Hepatocyte (in vitro differentiated cells): ENCODE measurements at regions not wholly inside any gene's neighbourhood (a gene's known extent, or its start where the extent isn't known, plus 50 kb on each side); places are given as distances from the start of the nearest gene placed in this dataset.
A peak's percentile ranks its signal among the peaks of the same experiment; 100 is the strongest.

Source experiments
- DNase-seq: peaks from one replicate; pipeline ENCODE4 v3.0.0-alpha.2; 2016; ENCODE audit warnings: low spot score
- H2AFZ ChIP-seq: fragments of 200-600 bp; sonication (generic); 2 replicates; pipeline ENCODE4 v1.6.0; 2016; ENCODE audit warnings: antibody characterized with exemption, mild to moderate bottlenecking
- H3K27ac ChIP-seq: fragments of 200-600 bp; sonication (generic); 2 replicates; pipeline ENCODE4 v1.5.1; 2016; ENCODE audit warnings: mild to moderate bottlenecking
- H3K27me3 ChIP-seq: fragments of 200-600 bp; sonication (generic); 2 replicates; pipeline ENCODE4 v1.6.1; 2016
- H3K36me3 ChIP-seq: fragments of 200-600 bp; sonication (generic); replicated peaks from 2 replicates; pipeline ENCODE4 v1.5.1; 2016; ENCODE audit warnings: low read depth; ENCODE audit not compliant: insufficient read depth
- H3K4me1 ChIP-seq: fragments of 200-600 bp; sonication (generic); 2 replicates; pipeline ENCODE4 v1.5.1; 2016; ENCODE audit warnings: mild to moderate bottlenecking, moderate library complexity; ENCODE audit not compliant: insufficient read depth
- H3K4me2 ChIP-seq: fragments of 200-600 bp; sonication (generic); 2 replicates; pipeline ENCODE4 v1.6.0; 2016
- H3K4me3 ChIP-seq: fragments of 200-600 bp; sonication (generic); 2 replicates; pipeline ENCODE4 v1.5.1; 2016; ENCODE audit warnings: mild to moderate bottlenecking
- H3K79me2 ChIP-seq: fragments of 200-600 bp; sonication (generic); 2 replicates; pipeline ENCODE4 v1.6.0; 2017; ENCODE audit warnings: mild to moderate bottlenecking
- H3K9me2 ChIP-seq: fragments of 200-600 bp; sonication (generic); replicated peaks from 2 replicates; pipeline ENCODE4 v1.6.0; 2017; ENCODE audit warnings: mild to moderate bottlenecking; ENCODE audit not compliant: insufficient read depth
- H3K9me3 ChIP-seq: fragments of 200-600 bp; sonication (generic); 2 replicates; pipeline ENCODE4 v1.5.1; 2016; ENCODE audit warnings: low read depth, mild to moderate bottlenecking
- H4K20me1 ChIP-seq: fragments of 200-600 bp; sonication (generic); 2 replicates; pipeline ENCODE4 v1.6.0; 2016; ENCODE audit warnings: mild to moderate bottlenecking; ENCODE audit not compliant: insufficient read depth, poor library complexity, severe bottlenecking
- EZH2 ChIP-seq: fragments of 200-600 bp; sonication (generic); IDR thresholded peaks from 2 replicates; pipeline ENCODE4 v1.6.1; 2016; ENCODE audit warnings: antibody characterized with exemption, mild to moderate bottlenecking, borderline replicate concordance
- EZH2phosphoT487 ChIP-seq: fragments of 200-600 bp; sonication (generic); IDR thresholded peaks from one replicate; pipeline ENCODE4 v1.6.1; 2018; ENCODE audit warnings: antibody characterized with exemption, mild to moderate bottlenecking, low read depth, moderate library complexity; ENCODE audit not compliant: unreplicated experiment, severe bottlenecking
- WGBS: methylation state at CpG from one replicate; pipeline ENCODE4 v1.1.6; 2016; ENCODE audit warnings: low lambda C conversion rate; ENCODE audit errors: missing lambda C conversion rate; 5-methylcytosine and 5-hydroxymethylcytosine counted together
- TF ChIP-seq, protein P1 (sequence below): fragments of 200-600 bp; sonication (generic); IDR thresholded peaks from 2 replicates; pipeline ENCODE4 v1.5.1; 2016; ENCODE audit warnings: antibody characterized with exemption, mild to moderate bottlenecking; ENCODE audit not compliant: poor library complexity

DNA sequence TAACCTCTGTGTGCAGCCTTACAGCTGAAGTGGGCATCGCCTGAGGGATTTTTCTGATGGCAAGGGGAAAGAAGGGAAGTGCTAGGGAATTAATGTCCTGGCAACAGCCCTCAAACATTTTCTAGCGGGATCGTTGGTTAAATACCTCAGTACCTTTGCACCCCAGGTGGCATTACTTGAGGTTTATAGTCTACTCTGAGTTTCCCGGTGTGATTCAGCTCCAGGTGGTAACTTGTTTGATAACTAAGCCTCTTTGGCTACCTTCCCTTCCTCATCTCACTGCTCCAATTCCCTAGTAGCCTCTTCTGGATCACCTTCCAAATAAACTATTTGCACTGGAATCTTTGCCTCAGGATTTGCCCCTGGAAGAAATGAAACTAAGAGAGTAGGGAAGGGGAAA, 237.0 kb upstream of the SSTR1 start:
- Histone ChIP-seq H3K4me2 (no peak overlapping the region), H3K9me3 (no peaks in the 10 kb centered on the region), H3K79me2 (no peaks in the 10 kb centered on the region), H4K20me1 (no peaks in the 10 kb centered on the region), H3K4me1 (peaks cover 10% of the 10 kb centered on the region), H3K36me3 (no peaks in the 10 kb centered on the region), H2AFZ (no peak overlapping the region), H3K27ac (no peak overlapping the region), H3K27me3 (no peaks in the 10 kb centered on the region), H3K9me2 (no peaks in the 10 kb centered on the region), H3K4me3 (no peak overlapping the region)
- TF ChIP-seq, protein P1, sequence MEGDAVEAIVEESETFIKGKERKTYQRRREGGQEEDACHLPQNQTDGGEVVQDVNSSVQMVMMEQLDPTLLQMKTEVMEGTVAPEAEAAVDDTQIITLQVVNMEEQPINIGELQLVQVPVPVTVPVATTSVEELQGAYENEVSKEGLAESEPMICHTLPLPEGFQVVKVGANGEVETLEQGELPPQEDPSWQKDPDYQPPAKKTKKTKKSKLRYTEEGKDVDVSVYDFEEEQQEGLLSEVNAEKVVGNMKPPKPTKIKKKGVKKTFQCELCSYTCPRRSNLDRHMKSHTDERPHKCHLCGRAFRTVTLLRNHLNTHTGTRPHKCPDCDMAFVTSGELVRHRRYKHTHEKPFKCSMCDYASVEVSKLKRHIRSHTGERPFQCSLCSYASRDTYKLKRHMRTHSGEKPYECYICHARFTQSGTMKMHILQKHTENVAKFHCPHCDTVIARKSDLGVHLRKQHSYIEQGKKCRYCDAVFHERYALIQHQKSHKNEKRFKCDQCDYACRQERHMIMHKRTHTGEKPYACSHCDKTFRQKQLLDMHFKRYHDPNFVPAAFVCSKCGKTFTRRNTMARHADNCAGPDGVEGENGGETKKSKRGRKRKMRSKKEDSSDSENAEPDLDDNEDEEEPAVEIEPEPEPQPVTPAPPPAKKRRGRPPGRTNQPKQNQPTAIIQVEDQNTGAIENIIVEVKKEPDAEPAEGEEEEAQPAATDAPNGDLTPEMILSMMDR = no peak
- TF ChIP-seq EZH2 (no peak), EZH2phosphoT487 (no peak)
- 76% methylated on average over 4 of the region's 4 CpGs for WGBS
- no peak for DNase-seq

DNA sequence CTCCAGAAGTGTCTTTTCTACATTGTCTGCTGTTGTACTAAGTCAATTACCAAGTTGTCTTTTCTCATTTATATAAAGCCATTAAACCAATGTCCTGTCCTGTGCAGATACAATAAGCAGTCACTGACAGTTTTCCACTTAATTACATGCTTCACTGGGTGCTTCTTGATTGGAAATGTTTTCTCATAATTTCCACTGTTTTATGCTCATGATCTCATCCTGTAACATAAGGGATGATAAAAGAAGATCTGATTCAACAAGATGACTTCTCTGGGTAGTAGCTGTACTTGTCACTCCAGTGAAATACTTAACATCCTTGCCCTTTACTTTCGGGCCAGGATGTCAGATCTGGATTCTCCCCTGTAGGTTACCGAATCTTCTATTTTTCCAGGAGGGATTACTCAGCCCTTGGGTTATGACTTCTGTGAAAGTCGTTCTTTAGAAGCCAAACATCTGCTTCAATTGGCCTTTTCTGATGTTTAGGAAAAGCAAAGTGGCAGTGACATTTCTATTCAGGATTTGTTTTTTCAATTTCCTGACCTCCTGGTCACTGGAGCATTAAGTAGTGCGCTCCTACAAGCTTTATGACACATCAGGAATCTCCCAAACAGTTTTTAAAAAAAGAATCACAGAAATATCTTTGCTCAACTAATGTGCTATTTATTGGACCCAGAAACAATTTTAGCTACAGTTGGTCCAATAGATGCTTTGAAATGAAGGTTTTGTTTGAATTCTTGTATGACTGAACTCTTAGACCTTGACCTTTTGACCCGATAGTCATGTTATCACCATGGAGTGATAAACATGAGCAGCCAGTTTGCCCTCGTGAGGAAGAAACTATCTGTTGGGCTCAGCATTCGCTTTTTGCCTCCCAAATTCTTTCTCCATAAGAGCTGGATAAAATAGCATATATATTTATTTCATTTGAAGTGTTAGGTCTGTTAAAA, 234.5 kb upstream of the SSTR1 start:
- Histone ChIP-seq H3K36me3 (no peaks in the 10 kb centered on the region), H3K9me3 (no peaks in the 10 kb centered on the region), H3K4me2 (no peak overlapping the region), H3K9me2 (no peaks in the 10 kb centered on the region), H3K4me3 (no peak overlapping the region), H3K4me1 (peaks cover 10% of the 10 kb centered on the region), H2AFZ (no peak overlapping the region), H4K20me1 (no peaks in the 10 kb centered on the region), H3K27ac (no peak overlapping the region), H3K27me3 (no peaks in the 10 kb centered on the region), H3K79me2 (no peaks in the 10 kb centered on the region)
- WGBS = 64% methylated on average over 7 of the region's 7 CpGs
- DNase-seq = peak; percentile 15
- no peak for TF ChIP-seq EZH2
- TF ChIP-seq EZH2phosphoT487 = no peak
- TF ChIP-seq, protein P1 = no peak

DNA sequence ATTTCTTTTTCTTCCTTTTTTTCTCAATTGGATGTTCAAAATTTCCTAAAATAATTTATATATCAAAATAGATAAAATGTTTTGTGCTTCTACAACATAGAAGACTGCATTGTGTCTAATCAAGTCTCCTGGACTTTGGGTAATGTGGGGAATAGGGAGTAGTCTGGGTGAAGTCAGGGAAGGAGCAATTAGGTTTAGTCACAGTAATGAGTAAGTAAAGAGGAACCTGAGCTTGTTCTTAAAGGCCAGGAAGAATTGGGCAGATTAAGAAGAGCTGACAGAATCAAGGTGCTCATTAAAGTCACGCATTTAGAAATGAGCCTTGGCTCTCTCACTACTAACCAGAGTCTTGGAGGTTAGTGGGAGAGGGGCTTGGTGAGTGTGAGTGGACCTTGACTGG, 233.3 kb upstream of the SSTR1 start:
- TF ChIP-seq EZH2phosphoT487 = no peak
- TF ChIP-seq EZH2 = no peak
- TF ChIP-seq, protein P1 = no peak
- Histone ChIP-seq H3K4me3 (no peak overlapping the region), H3K27ac (no peak overlapping the region), H3K79me2 (no peaks in the 10 kb centered on the region), H3K9me2 (no peaks in the 10 kb centered on the region), H3K27me3 (no peaks in the 10 kb centered on the region), H3K4me1 (peaks cover 2% of the 10 kb centered on the region), H3K9me3 (no peaks in the 10 kb centered on the region), H4K20me1 (no peaks in the 10 kb centered on the region), H2AFZ (no peak overlapping the region), H3K4me2 (no peak overlapping the region), H3K36me3 (no peaks in the 10 kb centered on the region)
- no peak for DNase-seq
- WGBS = 89% methylated on average over 1 of the region's 1 CpG
